Spleen (tissue), 7 donors: ENCODE measurements at regions not wholly inside any gene's neighbourhood (a gene's known extent, or its start where the extent isn't known, plus 50 kb on each side); places are given as distances from the start of the nearest gene placed in this dataset.

ENCODE experiments used
- CTCF ChIP-seq, 11 experiments: fragments of 200-600 bp in 7 of 11; fragments of 450-650 bp in 4 of 11; sonication (generic) in 4 of 11; IDR thresholded peaks in 8 of 11; conservative IDR thresholded peaks in 3 of 11; 1 replicate in 7 of 11; 2 replicates in 4 of 11; pipeline versions ENCODE4 v1.4.0 to v1.8.0; 2016 to 2021; ENCODE audit warnings: antibody characterized with exemption in 11 of 11, inconsistent platforms in 4 of 11, mild to moderate bottlenecking in 1 of 11
- POLR2AphosphoS5 ChIP-seq, 3 donors: sonication (generic); formaldehyde crosslinking; IDR thresholded peaks; one replicate each; pipeline ENCODE4 v1.5.1; 2017; ENCODE audit warnings: antibody characterized with exemption in 3 of 3
- donor health status: DM: no; HTN: no; CAD: no; lungs with moderate emphysema.
- donor health status: DM: no; HTN: no; CAD: no.
- donor health status: DM: no; HTN: no; CAD: no.

- TF ChIP-seq POLR2AphosphoS5 (IDR thresholded peaks at IDR 0.05) (no peak), CTCF (IDR thresholded peaks at IDR 0.05 in 8 of 11, conservative IDR thresholded peaks at IDR 0.05 in 3 of 11) (no peak)
Observed at GRCh38 chr7:88399696-88400240, 93.1 kb upstream of the STEAP4 start.
